HG02642 (cell line): ENCODE measurements at regions not wholly inside any gene's neighbourhood (a gene's known extent, or its start where the extent isn't known, plus 50 kb on each side); places are given as distances from the start of the nearest gene placed in this dataset.
"Not testable (repeated sequence)": the region's sequence is repeated elsewhere in the genome, so short reads cannot be mapped to it uniquely, and the experiment has no call there.

ENCODE experiments used
- ATAC-seq: cut with Tn5 transposase; IDR thresholded peaks from one replicate; pipeline ENCODE4 v1.9.1; 2021; ENCODE audit warnings: mild to moderate bottlenecking; ENCODE audit not compliant: unreplicated experiment, poor library complexity

DNA sequence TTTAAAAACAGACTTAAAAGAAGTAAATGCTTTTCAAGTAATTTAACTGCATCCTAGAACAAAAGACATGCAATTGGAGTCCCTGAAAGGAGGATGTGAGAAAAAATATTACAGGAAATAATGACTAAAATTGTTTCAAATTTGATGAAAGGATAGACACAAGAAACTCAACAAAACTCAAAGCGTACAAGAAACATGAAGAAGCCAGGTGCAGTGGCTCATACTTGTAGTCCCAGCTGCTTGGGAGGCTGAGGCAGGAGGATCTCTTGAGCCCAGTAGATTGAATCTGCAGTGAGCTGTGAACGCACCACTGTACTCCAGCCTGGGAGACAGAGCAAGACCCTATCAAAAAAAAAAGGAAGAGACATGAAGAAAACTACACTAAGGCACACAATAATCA is 118.1 kb upstream of the SLC39A10 start:
- ATAC-seq = no peak

DNA sequence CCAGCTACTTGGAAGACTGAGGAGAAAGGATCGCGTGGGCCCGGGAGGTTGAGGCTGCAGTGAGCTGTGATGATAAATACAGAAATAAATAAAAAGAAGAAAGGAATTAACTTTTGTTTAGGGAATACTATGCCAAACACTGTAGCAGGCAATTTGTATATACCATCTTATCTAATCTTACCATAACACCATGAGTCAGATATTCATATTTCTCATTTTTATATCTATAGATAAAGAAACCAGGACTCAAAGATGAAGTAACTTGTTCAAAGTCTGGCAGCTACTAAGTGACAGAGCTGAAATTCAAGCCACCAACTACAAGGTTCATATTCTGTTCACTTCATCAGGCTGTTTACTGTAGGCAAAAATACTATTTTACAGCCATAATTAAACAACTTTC is 119.2 kb upstream of the SLC39A10 start:
- no peak for ATAC-seq

DNA sequence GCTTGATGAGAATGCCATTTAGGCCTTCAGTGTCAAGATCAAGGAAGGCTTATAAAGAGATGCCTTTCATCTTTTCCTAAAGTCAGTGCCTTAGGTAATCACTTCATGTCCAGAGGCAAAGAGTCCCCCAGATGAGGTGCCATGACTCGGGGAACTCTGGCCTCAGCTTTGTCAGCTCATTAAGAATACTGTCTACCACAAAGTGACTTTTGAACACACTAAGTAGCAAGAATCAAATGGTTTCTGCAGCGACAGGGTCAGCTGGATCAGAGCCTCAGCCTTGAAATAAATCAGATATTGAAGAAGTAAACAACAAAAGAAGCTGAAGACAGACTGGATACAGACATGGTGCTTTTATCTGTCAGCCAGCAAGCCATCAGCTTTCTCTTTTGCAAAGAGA is 120.1 kb upstream of the SLC39A10 start:
- ATAC-seq = no peak

DNA sequence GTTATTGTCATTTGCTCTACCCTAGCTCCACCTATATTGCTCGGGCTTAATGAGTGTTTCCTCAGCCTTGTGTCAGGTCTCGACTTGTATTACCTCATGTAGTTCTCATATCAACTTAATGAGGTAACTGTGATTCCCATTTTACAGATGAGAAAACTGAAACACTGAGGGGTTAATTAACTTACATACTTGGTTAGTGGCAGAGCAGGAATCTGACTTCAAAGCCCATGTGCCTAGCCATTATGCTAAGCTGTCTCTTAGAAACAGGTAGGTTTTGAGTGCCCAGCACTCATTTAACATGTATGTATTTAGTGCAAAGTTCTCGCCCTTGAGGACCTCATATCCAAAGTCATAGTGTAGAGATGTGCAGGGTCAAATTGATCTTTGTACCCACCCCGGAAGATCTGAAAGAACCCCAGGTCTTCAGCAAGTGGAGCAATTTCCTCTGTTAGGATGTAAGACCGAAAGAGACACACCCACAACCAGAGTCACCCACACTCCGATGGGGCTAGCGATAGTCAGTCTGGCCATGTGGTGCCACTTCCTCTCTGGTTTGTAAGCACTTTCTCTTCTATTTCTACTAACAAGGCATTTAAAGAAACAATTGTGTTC is 121.0 kb upstream of the SLC39A10 start:
- peak; percentile 86 for ATAC-seq

DNA sequence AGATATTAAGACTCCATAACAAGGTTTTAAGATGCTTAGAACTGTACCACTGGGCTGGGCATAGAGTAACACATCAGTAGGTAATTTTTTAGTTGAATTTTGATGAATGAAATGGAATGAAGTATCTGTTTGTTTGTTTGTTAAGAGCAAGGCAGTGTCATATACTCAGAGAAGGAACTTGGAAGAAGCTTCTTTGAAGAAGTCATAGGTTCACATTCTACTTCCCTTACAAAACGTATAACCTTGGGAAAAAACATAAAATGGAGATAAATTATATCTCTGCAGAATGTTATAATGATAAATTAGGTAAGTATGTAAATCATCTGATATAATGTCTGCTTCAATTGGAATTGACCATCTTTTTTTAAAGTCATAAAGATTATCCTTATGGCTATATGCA is 122.1 kb upstream of the SLC39A10 start:
- ATAC-seq = no peak

DNA sequence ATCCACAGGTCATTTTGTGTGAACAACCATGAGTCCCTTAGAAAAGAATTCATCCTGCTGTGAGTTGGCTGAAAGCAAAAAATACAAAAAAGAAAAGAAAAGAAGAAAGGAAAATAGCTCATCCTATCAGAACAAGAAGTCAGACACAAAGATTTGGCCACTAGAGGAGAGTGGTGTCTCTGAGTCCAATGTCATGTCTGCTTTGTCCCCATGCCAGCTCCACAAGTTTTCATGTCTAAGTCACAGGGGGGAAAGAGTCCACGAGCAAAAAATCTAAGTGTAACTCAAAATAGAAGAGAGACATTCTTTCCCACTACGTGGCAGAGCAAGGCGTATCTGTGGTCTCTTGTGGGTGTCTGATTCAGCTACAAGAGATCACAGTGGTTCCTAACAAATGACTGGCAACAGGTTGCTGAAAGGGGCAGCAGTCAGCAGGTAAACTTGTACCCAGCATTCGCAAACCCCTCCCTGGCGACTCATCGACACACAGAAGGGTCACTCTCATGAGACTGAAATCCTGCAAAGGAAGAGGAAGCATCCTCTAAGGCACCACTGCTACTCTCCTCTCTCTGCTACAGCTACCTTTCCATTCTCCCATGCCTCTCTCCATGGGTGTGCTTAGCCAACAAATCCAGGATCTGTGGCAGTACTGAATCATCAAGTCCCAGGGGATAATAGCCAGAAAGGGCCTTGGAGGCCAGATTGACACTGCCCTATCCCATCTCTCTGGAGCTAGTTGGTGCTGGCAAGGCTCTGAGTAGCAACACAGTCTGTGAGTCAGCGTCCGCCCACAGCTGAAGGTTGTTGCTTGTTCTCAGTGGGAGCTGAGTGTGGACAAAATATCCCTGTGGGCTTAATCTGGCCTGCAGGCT is 123.0 kb upstream of the SLC39A10 start:
- ATAC-seq = peak; percentile 44

DNA sequence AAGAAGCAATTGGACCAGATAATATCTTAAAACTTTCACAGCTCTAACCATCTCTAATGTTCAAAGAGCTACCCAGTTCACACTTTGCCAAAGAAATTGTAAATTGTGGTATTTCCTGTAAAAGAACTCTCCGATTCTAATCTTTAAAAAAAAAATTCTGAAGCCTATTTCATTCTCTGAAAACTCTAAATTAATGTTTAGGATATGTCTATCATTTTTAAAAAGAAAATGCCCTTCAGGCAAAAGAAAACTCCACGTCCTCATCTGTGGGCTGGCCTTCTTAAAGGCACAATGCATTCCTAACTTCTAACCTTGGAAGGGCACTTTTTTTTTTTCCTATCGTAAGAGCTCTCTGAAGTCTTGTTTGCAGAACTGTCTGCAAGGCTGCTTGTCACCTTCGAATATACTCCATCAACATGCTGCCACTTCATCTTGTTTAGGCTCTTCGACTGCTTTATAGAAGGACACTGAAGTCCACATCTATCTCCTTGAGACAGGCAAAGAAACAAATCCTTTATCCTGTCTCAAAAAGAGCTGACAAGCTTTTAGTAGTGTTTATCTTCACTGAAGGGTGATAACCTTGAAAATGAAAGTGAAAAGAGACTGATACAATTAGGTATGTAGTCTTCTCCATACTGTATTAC is 124.3 kb upstream of the SLC39A10 start:
- peak; percentile 33 for ATAC-seq

DNA sequence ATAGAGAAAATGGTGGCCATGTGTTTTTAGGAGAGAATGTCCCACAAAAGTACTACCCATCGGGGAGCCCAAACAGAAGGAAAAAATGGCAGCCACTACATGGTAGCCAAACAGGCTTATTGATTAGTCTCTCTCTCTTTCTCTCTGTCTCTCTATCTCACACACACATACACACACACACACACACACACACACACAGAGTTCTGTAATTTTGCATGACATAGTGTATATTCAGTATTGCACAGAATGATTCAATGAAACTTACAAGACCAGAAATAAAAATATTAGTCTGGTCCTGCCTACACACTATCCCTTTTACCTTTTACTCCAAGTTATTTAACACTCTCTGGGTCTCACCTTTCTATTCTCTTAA is 124.8 kb upstream of the SLC39A10 start:
- no peak for ATAC-seq

DNA sequence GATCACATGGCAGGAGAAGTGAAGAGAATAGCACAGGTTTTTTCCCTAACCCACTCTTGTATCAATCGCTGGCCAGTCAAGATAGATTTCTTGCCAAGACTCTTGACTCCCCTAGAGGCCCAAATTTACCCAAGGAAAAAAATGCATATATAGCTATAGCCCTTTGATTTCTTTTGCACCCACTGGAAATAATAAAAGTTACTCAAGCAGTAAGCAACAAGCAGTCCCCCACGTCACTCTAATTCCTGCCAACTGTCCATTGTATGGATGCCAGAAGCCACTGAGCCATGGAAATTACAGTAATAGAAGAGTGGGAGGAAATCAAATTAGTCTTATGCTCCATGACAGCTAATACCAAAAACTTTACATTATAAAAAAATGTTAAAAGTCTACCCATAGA is 125.3 kb upstream of the SLC39A10 start:
- ATAC-seq = no peak

DNA sequence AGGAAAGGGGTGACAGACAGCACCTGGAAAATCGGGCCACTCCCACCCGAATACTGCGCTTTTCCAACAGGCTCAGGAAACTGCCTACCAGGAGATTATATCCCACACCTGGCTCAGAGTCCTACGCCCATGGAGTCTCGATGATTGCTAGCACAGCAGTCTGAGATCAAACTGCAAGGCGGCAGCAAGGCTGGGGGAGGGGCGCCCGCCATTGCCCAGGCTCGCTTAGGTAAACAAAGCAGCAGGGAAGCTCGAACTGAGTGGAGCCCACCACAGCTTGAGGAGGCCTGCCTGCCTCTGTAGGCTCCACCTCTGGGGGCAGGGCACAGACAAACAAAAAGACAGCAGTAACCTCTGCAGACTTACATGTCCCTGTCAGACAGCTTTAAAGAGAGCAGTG is 133.8 kb upstream of the SLC39A10 start:
- not testable (repeated sequence) for ATAC-seq

DNA sequence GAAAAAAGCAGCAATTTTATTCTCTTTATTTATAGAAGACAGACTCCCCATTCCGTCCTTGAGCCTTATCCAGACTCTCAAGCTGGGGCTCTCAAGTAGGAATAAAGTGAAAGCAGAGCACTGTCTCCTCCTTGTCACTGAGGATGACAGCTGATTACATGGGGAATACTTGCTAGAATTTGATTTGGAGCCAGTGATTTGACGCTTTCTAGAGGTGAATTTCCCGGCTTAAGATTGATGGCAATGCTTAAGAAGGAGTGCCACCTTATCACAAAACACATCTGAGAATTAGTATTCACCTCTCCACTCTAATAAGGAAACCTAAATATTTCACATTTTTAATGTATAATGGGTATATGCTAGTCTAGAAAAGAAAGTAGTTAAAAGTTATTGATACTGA is 135.4 kb upstream of the SLC39A10 start:
- no peak for ATAC-seq

DNA sequence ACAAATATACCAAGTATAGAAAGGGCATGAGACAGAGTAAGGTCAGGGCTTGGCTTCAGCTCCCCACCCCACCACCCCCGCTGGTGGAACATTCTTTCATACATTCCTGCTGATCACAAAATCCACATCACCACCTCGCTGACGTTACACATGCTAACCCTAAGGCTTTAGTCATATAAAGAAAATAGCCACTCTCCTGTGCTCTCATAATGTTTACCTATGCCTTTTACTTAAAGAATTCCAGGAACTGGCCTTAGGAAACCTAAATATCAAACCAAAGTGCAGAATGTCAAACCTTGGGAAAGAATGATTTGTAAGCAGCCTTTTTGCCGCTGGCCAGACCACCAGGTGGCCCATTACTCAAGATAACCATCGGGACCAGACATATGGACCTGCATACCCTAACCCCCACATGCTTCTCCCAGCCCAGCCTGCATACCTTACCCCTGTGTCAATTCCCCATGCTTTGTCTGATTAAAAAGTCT is 136.3 kb upstream of the SLC39A10 start:
- no peak for ATAC-seq

DNA sequence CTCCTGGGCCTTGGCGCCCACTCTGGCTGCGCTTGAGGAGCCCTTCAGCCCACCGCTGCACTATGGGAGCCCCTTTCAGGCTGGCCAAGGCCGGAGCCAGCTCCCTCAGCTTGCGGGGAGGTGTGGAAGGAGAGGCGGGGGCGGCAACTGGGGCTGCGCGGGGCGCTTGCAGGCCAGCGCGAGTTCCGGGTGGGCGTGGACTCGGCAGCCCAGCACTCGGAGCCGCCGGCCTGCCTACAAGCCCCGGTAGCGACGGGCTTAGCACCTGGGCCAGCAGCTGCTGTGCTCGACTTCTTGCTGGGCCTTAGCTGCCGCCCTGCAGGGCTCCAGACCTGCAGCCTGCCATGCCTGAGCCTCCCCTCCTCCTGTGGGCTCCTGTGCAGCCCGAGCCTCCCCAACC is 141.5 kb upstream of the SLC39A10 start:
- ATAC-seq = no peak

DNA sequence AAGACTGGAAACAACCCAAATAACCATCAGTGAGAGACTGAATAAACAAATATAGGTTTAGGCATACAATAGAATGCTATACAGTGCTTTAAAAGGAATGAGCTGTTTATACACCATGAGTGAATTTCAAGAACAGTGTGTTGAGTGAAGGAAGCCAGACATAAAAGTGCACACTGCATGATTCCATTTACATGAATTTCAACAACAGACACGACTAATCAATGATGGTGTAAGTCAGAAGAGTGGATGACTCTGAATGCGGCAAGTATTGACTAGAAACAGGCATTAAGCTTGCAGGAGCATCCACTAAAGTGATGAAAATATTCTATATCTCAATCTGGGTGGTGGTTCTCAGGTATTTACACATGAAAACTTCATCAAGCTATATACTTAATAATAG is 142.7 kb upstream of the SLC39A10 start:
- no peak for ATAC-seq

DNA sequence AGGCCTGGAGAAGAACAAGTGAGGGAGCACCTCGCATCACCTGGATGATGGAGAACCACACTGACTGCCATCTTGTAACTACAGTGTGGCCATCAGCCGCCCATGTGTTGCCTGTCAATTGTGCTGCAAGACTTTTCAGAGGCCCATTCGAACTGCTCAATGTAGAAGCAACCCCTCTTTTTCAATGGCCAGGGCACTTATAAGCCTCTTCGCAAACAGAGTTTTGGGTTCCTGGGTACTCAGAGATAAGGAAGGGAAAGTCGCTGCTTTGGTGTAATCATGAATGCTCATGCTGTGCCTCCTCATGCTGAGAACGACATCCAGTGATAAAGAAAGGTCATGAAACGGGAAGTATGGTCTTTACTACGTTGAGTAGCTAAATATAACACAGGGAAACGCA is 143.9 kb upstream of the SLC39A10 start:
- no peak for ATAC-seq

DNA sequence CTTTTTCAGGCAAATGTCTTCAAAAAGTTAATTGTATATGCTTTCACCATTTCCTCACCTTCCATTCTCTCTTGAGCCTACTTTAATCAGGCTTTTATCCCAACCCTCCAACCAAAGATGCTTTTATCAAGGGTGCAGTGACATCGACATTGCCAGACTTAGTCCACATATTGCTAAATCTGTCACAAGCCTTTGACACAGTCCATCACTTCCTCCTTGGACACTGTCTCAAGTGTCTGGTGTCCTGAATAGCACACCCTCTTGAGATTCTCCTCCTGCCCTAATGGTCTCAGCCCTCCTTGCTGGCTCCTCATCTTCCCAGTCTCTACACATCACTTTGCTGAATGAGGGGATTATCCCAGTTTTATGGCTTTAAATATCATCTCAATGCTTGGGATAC is 147.5 kb upstream of the SLC39A10 start:
- no peak for ATAC-seq

DNA sequence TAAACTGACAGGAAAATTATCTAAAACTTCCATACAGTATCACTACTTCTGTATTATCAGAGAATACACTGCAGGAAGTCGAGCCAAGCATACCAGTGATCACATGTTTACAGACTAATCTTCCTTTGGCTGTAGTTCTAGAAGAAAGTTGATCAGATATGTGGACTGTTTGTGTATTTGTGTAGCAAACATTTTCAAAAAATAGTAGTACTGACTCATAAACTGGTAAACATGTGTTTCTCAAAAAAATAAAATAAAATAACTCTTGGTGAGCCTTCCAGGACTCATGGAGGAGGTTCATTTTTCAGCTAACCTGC is 148.9 kb upstream of the SLC39A10 start:
- ATAC-seq = no peak

DNA sequence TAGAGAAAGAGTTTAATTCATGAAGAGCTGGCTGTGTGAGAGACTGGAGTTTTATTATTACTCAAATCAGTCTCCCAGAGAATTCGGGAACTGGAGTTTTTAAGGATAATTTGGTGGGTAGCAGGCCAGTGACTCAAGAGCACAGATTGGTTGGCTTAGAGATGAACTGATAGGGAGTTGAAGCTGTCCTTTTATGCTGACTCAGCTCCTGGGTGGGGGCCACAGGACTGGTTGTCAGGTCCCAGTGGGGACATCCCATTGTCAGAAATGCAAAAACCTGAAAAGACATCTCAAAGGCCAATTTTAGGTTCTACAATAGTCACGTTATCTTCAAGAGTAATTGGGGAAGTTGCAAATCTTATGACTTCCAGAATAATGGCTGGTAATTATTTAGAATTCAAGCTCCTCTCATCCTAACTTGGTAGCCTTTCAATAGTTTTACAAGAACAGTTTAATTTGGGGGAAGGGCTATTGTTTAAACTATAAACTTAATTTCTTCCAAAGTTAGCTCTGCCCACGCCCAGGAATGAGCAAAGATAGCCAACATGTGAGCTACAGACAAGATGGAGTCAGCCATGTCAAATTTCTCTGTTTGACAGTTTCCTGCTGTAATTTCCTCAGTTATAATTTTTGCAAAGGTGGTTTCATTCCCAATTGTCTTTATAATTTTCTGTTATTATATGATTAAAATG is 149.4 kb upstream of the SLC39A10 start:
- no peak for ATAC-seq

DNA sequence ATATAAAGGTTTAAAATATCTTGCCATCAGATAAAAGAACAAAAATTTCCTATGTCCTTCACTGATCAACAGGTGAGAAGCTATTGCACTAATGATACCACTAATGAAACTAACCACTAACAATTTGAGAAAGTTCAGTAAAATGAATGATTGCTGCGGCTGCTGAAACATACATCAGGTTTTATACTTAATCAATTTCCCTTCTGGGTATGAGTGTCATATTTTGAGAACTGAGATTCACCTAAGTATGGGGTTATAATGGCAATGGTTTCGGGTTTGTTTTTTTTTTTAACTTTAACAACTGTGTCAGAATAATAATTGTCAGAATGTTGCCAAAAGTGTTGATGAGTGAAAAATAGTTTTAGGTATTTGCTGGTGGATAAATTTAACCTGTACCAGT is 151.3 kb upstream of the SLC39A10 start:
- peak; percentile 95 for ATAC-seq

DNA sequence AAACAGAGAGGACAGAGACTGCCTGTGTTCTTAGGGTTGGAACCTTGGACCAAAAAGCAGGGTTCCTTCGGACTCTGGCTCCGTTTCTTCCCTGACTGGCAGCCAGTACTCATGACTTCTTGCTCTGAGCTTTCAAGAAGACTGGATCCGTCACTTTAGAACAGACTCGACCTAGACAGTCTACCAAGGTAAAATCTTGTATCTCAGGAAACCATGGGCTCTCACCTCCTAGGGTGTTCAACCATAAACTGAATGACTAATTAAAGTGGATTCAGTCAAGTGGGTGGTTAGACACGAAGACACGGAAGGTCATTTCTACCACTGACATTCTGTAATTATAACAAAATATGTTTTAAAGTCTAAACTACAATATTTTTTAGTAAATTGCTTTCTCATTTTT is 153.8 kb upstream of the SLC39A10 start:
- ATAC-seq = no peak

DNA sequence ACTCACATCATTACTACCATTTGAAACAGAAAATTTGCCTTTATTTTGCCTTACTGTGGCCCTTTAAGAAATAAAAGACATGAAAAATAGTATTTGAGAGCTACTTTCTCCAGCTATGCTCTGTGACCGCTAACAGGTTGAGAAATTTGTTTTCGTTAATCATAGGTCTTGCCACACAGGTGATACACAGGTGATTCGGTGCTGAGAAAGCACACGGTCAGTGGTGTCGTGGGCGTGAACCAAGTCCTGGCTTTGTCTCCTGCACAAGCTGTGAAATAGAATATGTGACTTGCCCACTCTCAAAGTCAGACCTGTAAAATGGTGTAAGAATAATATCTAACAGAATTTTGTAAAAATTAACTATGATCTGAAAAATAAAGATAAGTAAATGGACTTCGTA is 155.3 kb upstream of the SLC39A10 start:
- ATAC-seq = no peak
